HG02884 (cell line): ENCODE measurements at regions not wholly inside any gene's neighbourhood (a gene's known extent, or its start where the extent isn't known, plus 50 kb on each side); places are given as distances from the start of the nearest gene placed in this dataset.

ENCODE experiments used
- ATAC-seq: cut with Tn5 transposase; IDR thresholded peaks from one replicate; pipeline ENCODE4 v1.9.1; 2021; ENCODE audit warnings: mild to moderate bottlenecking, moderate library complexity; ENCODE audit not compliant: unreplicated experiment

DNA sequence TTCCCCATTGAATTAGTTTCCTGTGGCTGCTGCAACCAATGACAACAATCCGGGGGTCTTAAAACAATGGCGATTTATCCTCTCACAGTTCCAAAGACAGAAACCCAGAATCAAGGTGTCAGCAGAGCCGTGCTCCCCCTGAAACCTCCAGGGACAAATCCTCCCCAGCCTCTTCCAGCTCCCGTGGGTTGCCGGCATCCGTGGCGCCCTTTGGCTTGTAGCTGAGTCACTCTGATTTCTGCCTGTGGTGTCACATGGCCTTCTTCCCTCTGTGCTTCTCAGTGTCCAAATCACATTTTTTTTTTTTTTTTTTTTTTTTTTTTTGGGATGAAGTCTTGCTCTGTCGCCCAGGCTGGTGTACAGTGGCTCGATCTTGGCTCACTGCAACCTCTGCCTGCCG, 64.5 kb upstream of the STX18 start:
- no peak for ATAC-seq

DNA sequence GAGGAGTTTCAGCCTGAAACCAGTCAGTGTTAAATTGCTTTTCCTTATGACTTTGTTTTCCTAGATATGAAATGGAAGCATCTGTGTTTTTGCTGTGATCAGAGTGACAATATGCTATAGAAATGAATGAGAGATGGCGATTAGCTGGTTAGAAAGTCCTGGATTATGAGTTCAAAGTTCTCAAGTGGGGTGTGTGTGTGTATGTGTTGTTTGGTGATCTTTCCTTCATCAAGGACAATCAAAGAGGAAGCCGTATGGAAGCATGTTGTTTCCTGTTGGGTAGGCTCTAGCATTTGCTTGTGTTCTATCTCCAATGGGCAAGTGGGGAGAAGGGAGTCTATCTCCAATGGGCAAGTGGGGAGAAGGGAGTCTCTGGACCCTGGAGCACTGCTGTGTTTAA, 64.0 kb upstream of the STX18 start:
- no peak for ATAC-seq

GRCh38 chr4:4603592-4603991, 61.7 kb upstream of the STX18 start:
- no peak for ATAC-seq

- no peak for ATAC-seq
Measured at GRCh38 chr4:4603067-4603466, 61.2 kb upstream of the STX18 start.

- ATAC-seq = no peak
Measured at GRCh38 chr4:4602468-4602867, 60.6 kb upstream of the STX18 start.

DNA sequence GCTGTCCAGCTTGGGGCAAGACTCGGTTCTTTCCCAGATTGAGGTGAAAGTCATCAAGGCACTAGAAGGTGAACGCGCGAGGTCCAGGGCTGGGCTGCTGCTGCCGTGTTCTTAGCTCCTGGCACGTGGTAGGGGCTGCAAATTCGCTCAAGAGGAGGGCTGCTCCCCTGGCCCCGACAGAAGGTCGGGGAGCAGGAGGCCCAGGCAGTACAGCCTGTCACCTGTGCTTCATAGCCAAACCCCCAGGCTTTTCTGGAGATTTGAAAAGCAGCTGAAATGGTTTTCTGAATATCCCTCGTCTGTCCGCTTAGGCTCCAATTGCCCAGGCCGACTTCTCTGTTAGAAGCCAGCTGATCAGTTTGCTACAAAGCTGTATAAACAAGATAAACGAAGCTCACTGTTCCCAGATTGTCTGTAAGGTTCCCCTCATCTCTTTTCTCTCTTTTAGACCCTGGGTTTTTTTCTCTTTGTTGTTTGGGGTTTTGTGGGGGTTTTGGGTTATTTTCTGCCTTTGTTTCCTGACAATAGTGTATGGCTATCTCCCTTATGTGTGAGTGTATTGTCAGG, 60.0 kb upstream of the STX18 start:
- no peak for ATAC-seq

GRCh38 chr4:4599481-4600275, 57.8 kb upstream of the STX18 start:
- ATAC-seq = no peak

- no peak for ATAC-seq
Measured at GRCh38 chr4:4598851-4599411, 57.1 kb upstream of the STX18 start.

GRCh38 chr4:4596720-4597119, 54.9 kb upstream of the STX18 start:
- ATAC-seq = no peak

- ATAC-seq = no peak
Measured at GRCh38 chr4:4595252-4595651, 53.4 kb upstream of the STX18 start.

DNA sequence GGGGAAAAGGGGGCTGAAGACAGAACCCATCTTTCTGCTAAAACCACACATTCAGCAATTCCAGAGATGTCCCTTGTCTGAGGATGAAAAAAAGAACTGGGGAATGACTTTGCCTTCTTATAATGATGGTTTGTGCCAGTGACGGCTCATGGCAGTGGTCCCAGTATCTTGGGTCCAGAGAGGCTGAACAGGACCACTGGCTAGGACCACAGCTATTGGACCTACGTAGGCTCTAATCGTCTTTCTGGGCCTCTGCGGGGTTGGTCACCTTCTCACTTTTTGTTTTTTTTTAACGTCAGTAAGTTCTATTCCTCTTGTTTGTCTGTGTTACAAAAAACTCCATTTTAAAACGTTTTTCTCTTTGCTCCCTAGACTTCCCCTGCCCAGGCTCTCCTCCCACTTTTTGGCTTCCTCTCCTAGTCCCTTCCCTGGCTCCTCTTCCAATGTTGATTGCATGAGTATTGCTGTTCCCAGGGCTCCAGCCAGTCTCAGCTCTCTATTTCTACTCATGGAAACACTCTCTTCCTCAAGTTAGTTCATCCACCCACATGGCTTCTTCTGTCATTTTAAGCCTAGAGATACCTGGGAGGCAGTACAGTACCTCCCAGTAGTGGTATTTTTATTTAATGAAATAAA, 52.6 kb upstream of the STX18 start:
- no peak for ATAC-seq

DNA sequence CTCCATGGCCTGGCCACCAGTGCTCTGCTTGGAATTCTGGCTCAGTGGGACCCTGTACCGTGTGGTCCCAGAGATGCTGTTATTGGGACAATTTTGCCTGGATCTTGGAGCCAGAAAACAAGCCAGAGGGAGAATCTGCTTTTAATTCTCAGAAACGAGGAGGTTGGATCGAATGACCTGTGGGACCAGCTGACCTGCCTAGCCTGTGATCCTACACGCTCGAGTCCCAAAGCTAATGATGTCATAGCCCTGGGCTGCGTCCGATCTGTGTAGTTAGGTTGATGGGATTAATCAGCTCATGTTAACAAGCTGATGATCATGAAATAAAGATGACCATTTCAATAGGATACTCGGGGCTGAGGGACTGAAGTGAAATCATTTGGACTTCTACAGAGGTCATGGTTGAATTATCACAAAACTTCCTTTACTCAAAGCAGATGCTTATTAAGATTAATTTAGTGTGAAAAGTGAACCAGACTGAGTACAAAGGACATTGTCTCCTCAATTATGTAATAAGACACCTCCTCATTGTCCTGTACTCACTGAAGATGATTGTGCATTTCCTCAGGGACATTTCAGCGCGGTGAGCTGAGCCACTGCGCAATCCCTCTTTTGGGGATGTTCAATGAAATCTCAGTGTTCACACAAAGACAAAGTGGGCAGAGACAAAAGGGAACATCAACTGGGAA, 51.9 kb upstream of the STX18 start:
- ATAC-seq = no peak

DNA sequence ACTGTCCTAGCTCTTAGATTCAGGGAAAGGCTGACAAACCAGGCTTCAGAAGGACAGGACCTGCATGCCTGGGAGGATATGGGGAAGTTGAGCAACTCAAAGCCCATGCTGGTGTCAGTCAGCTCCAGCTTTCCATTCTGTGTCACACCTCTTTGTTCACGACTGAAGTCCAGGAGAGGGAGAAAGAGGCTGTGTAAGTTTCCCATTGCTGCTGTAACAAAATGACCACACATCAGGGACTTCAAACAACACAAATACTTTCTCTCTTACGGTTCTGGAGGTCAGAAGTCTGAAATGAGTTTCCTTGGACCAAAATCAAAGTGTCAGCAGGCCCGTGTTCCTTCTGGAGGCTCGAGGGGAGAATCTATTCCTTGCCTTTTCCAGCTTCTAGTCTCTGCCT, 50.6 kb upstream of the STX18 start:
- no peak for ATAC-seq
